Stimulated activated CD8-positive, alpha-beta memory T cell treated with anti-CD3 and anti-CD28 coated beads, Interleukin-7, amount 100 ng/mL, for 24 hours (primary cell): ENCODE measurements at regions not wholly inside any gene's neighbourhood (a gene's known extent, or its start where the extent isn't known, plus 50 kb on each side); places are given as distances from the start of the nearest gene placed in this dataset.
"Not testable (repeated sequence)": the region's sequence is repeated elsewhere in the genome, so short reads cannot be mapped to it uniquely, and the experiment has no call there.

Experiments used
- DNase-seq: peaks from one replicate; pipeline ENCODE4 v3.0.0-alpha.2; 2020; ENCODE audit warnings: low read depth

GRCh38 chr2:220556658-220557057 is 929.2 kb downstream of the SLC4A3 start:
- DNase-seq: no peak

GRCh38 chr2:220560192-220560591 is 932.8 kb downstream of the SLC4A3 start:
- no peak for DNase-seq

GRCh38 chr2:220562375-220563140 is 935.1 kb downstream of the SLC4A3 start:
- DNase-seq: no peak

GRCh38 chr2:220568296-220568695 is 940.9 kb downstream of the SLC4A3 start:
- DNase-seq: no peak

- DNase-seq: no peak
Measured at GRCh38 chr2:220569112-220569897, 941.9 kb downstream of the SLC4A3 start.

GRCh38 chr2:220572385-220572784 is 945.0 kb downstream of the SLC4A3 start:
- DNase-seq: no peak

GRCh38 chr2:220574038-220574437 is 946.6 kb downstream of the SLC4A3 start:
- DNase-seq: no peak

- DNase-seq: no peak
Measured at GRCh38 chr2:220575963-220576362, 948.5 kb downstream of the SLC4A3 start.

- DNase-seq: no peak
Measured at GRCh38 chr2:220579452-220579851, 952.0 kb downstream of the SLC4A3 start.

GRCh38 chr2:220580113-220580512 is 952.7 kb downstream of the SLC4A3 start:
- DNase-seq: no peak

- no peak for DNase-seq
Measured at GRCh38 chr2:220583725-220584124, 956.3 kb downstream of the SLC4A3 start.

GRCh38 chr2:220585241-220585640 is 957.8 kb downstream of the SLC4A3 start:
- no peak for DNase-seq

GRCh38 chr2:220586980-220587530 is 959.6 kb downstream of the SLC4A3 start:
- DNase-seq: no peak

- no peak for DNase-seq
Measured at GRCh38 chr2:220588148-220588547, 960.7 kb downstream of the SLC4A3 start.

GRCh38 chr2:220590476-220590875 is 963.0 kb downstream of the SLC4A3 start:
- no peak for DNase-seq

- no peak for DNase-seq
Measured at GRCh38 chr2:220593526-220593925, 966.1 kb downstream of the SLC4A3 start.

GRCh38 chr2:220601674-220602073 is 970.4 kb downstream of the EPHA4 start:
- no peak for DNase-seq

GRCh38 chr2:220613004-220613403 is 959.1 kb downstream of the EPHA4 start:
- not testable (repeated sequence) for DNase-seq

- DNase-seq: no peak
Measured at GRCh38 chr2:220614064-220614463, 958.0 kb downstream of the EPHA4 start.

- no peak for DNase-seq
Measured at GRCh38 chr2:220619525-220620220, 952.4 kb downstream of the EPHA4 start.

- DNase-seq: no peak
Measured at GRCh38 chr2:220626603-220627002, 945.5 kb downstream of the EPHA4 start.

- DNase-seq: no peak
Measured at GRCh38 chr2:220628252-220628651, 943.9 kb downstream of the EPHA4 start.
